Panc1 (cell line): ENCODE measurements at regions not wholly inside any gene's neighbourhood (a gene's known extent, or its start where the extent isn't known, plus 50 kb on each side); places are given as distances from the start of the nearest gene placed in this dataset.
"Not testable (repeated sequence)": the region's sequence is repeated elsewhere in the genome, so short reads cannot be mapped to it uniquely, and the experiment has no call there.

ENCODE experiments used
- ATAC-seq: fragments of 200-7000 bp; cut with Tn5 transposase; 2 replicates; pipeline ENCODE4 v1.9.1; 2020; ENCODE audit warnings: mild to moderate bottlenecking, moderate library complexity
- BruUV-seq: library from RNA; stranded (reverse); fragments of 400-500 nt; replicated peaks from 2 replicates; lab custom pipeline; 2021; lab: Mats Ljungman, UMichigan
- CTCF ChIA-PET: fragments of 300-600 bp; sonication (Branson Sonifier 250); formaldehyde crosslinking; loops from one replicate; lab custom pipeline; 2022; ENCODE audit warnings: antibody characterized with exemption; lab: Charles Lee
- POLR2A ChIA-PET: fragments of 300-600 bp; sonication (Branson Sonifier 250); formaldehyde crosslinking; loops from one replicate; lab custom pipeline; 2022; ENCODE audit warnings: antibody characterized with exemption; lab: Charles Lee
- DNase-seq: peaks from one replicate; pipeline ENCODE4 v3.0.0-alpha.2; 2010; ENCODE audit warnings: low read depth, low spot score
- H3K27ac ChIP-seq: 2 replicates; pipeline ENCODE4 v1.5.1; 2011; ENCODE audit warnings: mild to moderate bottlenecking, low read length, inconsistent platforms
- H3K27me3 ChIP-seq: fragments of 200-500 bp; sonication (Bioruptor generic); 2 replicates; pipeline ENCODE4 v1.6.0; 2014; ENCODE audit warnings: low read length, inconsistent platforms; ENCODE audit not compliant: control insufficient read depth, insufficient read depth
- H3K36me3 ChIP-seq: fragments of 200-500 bp; sonication (Bioruptor generic); 2 replicates; pipeline ENCODE4 v1.5.1; 2014; ENCODE audit warnings: inconsistent platforms, mild to moderate bottlenecking, low read length, moderate library complexity; ENCODE audit not compliant: control insufficient read depth, insufficient read depth
- H3K4me1 ChIP-seq: 2 replicates; pipeline ENCODE4 v1.5.1; 2011; ENCODE audit warnings: inconsistent platforms, mild to moderate bottlenecking, low read length, moderate library complexity; ENCODE audit not compliant: control insufficient read depth, insufficient read depth
- H3K4me3 ChIP-seq, 2 experiments: 2 replicates each; pipeline ENCODE4 v1.5.1; 2011 to 2012; ENCODE audit warnings: low read depth in 2 of 2, low read length in 2 of 2, mild to moderate bottlenecking in 2 of 2, inconsistent platforms in 1 of 2, moderate library complexity in 1 of 2
- H3K9me3 ChIP-seq: fragments of 200-500 bp; sonication (Bioruptor generic); 2 replicates; pipeline ENCODE4 v1.5.1; 2014; ENCODE audit warnings: low read depth, mild to moderate bottlenecking, inconsistent platforms, low read length, moderate library complexity; ENCODE audit not compliant: control insufficient read depth, insufficient read depth
- CTCF ChIP-seq: fragments of 450-650 bp; IDR thresholded peaks from 2 replicates; pipeline ENCODE4 v1.5.1; 2017; ENCODE audit warnings: mild to moderate bottlenecking
- POLR2AphosphoS5 ChIP-seq: IDR thresholded peaks from 2 replicates; pipeline ENCODE4 v1.6.1; 2012; ENCODE audit warnings: mild to moderate bottlenecking, low read depth, low read length, moderate library complexity
- SIN3A ChIP-seq: IDR thresholded peaks from 2 replicates; pipeline ENCODE4 v1.6.1; 2012; ENCODE audit warnings: low read depth, mild to moderate bottlenecking, low read length, moderate library complexity, borderline replicate concordance; ENCODE audit not compliant: insufficient read depth
- TCF7L2 ChIP-seq: IDR thresholded peaks from 2 replicates; pipeline ENCODE4 v1.6.1; 2011; ENCODE audit warnings: mild to moderate bottlenecking, low read depth, low read length, inconsistent platforms
- in situ Hi-C: cut with HindIII; loops from 2 replicates; pipeline ENCODE4 v1.10.0; 2016; ENCODE audit warnings: low sequenced_read_pairs, low pct_unique_long_range_greater_than_20kb
- intact Hi-C: fragments of 100-400 bp; cut with micrococcal nuclease; formaldehyde crosslinking; loops from one replicate; pipeline ENCODE4 v1.10.0; 2022; ENCODE audit not compliant: unreplicated experiment
- TF ChIP-seq, protein P1 (sequence below), 2 experiments: IDR thresholded peaks; 2 replicates each; pipeline ENCODE4 v1.6.1; 2011 to 2012; ENCODE audit warnings: low read depth in 2 of 2, control low read depth in 1 of 2, low read length in 1 of 2, mild to moderate bottlenecking in 1 of 2, moderate library complexity in 1 of 2; ENCODE audit not compliant: insufficient read depth in 1 of 2

DNA sequence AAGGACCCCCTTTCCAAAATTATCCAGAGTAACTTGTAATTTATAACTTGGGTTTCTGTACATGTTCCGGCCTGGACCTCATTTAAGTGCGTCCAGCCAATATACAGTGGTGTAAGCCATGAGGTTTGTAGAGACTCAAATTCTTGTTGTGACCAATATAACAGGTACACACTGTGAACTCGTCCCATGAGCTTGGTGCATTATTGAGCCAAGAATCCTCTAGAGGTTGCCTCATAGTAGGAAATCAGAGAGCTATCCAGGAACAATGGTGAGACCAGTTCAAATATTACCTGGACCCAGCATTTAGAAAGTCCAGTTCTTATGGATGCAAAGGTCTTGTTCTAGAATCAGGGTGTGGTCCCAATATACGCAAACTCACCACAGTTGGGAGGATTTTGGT, 138.2 kb downstream of the NPIPB5 start:
- ChIA-PET CTCF (no interaction called here), POLR2A (no interaction called here)
- ATAC-seq (no peak), DNase-seq (no peak)
- Histone ChIP-seq H3K9me3 (no peaks in the 10 kb centered on the region), H3K27ac (no peak overlapping the region), H3K4me3 (no peak overlapping the region), H3K36me3 (no peaks in the 10 kb centered on the region), H3K27me3 (peaks cover 43% of the 10 kb centered on the region), H3K4me1 (no peaks in the 10 kb centered on the region)
- TF ChIP-seq TCF7L2 = no peak
- no peak for TF ChIP-seq SIN3A
- no peak for TF ChIP-seq CTCF
- no peak for TF ChIP-seq POLR2AphosphoS5
- TF ChIP-seq, protein P1, sequence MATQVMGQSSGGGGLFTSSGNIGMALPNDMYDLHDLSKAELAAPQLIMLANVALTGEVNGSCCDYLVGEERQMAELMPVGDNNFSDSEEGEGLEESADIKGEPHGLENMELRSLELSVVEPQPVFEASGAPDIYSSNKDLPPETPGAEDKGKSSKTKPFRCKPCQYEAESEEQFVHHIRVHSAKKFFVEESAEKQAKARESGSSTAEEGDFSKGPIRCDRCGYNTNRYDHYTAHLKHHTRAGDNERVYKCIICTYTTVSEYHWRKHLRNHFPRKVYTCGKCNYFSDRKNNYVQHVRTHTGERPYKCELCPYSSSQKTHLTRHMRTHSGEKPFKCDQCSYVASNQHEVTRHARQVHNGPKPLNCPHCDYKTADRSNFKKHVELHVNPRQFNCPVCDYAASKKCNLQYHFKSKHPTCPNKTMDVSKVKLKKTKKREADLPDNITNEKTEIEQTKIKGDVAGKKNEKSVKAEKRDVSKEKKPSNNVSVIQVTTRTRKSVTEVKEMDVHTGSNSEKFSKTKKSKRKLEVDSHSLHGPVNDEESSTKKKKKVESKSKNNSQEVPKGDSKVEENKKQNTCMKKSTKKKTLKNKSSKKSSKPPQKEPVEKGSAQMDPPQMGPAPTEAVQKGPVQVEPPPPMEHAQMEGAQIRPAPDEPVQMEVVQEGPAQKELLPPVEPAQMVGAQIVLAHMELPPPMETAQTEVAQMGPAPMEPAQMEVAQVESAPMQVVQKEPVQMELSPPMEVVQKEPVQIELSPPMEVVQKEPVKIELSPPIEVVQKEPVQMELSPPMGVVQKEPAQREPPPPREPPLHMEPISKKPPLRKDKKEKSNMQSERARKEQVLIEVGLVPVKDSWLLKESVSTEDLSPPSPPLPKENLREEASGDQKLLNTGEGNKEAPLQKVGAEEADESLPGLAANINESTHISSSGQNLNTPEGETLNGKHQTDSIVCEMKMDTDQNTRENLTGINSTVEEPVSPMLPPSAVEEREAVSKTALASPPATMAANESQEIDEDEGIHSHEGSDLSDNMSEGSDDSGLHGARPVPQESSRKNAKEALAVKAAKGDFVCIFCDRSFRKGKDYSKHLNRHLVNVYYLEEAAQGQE (IDR thresholded peaks at IDR 0.05; ENCODE audit: insufficient read depth in 1 of 2, low read depth in 2 of 2, low read length in 1 of 2) = no peak
- in situ Hi-C loops = no loop called here
- intact Hi-C loops = no loop called here
- BruUV-seq = no TSS peak

DNA sequence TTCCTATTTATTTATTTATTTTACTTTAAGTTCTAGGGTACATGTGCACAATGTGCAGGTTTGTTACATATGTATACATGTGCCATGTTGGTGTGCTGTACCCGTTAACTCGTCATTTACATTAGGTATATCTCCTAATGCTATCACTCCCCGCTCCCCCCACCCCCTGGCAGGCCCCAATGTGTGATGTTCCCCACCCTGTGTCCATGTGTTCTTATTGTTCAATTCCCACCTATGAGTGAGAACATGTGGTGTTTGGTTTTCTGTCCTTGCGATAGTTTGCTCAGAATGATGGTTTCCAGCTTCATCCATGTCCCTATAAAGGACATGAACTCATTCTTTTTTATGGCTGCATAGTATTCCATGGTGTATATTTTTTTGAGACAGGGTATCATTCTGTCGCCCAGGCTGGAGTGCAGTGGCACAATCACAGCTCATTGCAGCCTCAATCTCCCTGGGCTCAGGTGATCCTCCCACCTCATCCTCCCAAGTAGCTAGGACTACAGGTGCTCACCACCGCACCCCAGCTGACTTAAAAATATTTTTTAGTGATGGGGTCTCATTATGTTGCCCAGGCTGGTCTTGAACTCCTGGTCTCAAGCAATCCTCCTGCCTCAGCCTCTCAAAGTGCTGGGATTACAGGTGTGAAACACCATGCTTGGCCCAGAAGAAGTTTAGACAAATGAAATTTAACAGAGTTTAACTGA, 140.6 kb downstream of the NPIPB5 start:
- intact Hi-C loops, DNase-seq, in situ Hi-C loops, H3K27ac ChIP-seq, H3K9me3 ChIP-seq, H3K36me3 ChIP-seq, H3K4me1 ChIP-seq, POLR2A ChIA-PET, ATAC-seq, BruUV-seq, CTCF ChIA-PET, H3K4me3 ChIP-seq: not testable (repeated sequence)
- H3K27me3 ChIP-seq = peaks cover 36% of the 10 kb centered on the region

GRCh38 chr16:22652463-22652845, 141.8 kb downstream of the NPIPB5 start:
- TF ChIP-seq CTCF (no peak), TCF7L2 (no peak), POLR2AphosphoS5 (no peak), SIN3A (no peak)
- TF ChIP-seq, protein P1 (IDR thresholded peaks at IDR 0.05; ENCODE audit: insufficient read depth in 1 of 2, low read depth in 2 of 2, low read length in 1 of 2) = no peak
- intact Hi-C loops = no loop called here
- ATAC-seq = no peak
- in situ Hi-C loops = no loop called here
- Histone ChIP-seq H3K4me1 (no peaks in the 10 kb centered on the region), H3K27ac (no peak overlapping the region), H3K36me3 (no peaks in the 10 kb centered on the region), H3K4me3 (no peak overlapping the region), H3K9me3 (no peaks in the 10 kb centered on the region), H3K27me3 (peaks cover 28% of the 10 kb centered on the region)
- POLR2A ChIA-PET = no interaction called here
- DNase-seq = no peak
- CTCF ChIA-PET = no interaction called here
- BruUV-seq = no TSS peak
